ENCODE measurements at regions not wholly inside any gene's neighbourhood (a gene's known extent, or its start where the extent isn't known, plus 50 kb on each side); places are given as distances from the start of the nearest gene placed in this dataset.

- no peaks in the 10 kb centered on the region for H3K36me3 ChIP-seq (replicated peaks in 1 of 2)
- 58 to 90% (median 73%) methylated on average over 1 of the region's 1 CpG for WGBS, 4 donors
- no peaks in the 10 kb centered on the region for H3K4me1 ChIP-seq (replicated peaks in 1 of 2)
- no peak for DNase-seq
- H3K4me3 ChIP-seq = no peak overlapping the region
- intact Hi-C loops (cut with DNase I) = no loop called here
- no peaks in the 10 kb centered on the region for H3K9me3 ChIP-seq (replicated peaks in 1 of 3)
- no peaks in the 10 kb centered on the region for H3K27me3 ChIP-seq
- no peak for TF ChIP-seq CTCF (IDR thresholded peaks at IDR 0.05)
- TF ChIP-seq POLR2A (IDR thresholded peaks at IDR 0.05) = no peak
- no peak overlapping the region for H3K27ac ChIP-seq
Measured at GRCh38 chr5:160905285-160905684, 53.3 kb upstream of the ATP10B start.

GRCh38 chr5:160904591-160904990, 52.6 kb upstream of the ATP10B start:
- no peak overlapping the region for H3K4me3 ChIP-seq
- WGBS, 4 donors = 59 to 64% (median 62%) methylated on average over 3 of the region's 3 CpGs
- no peak for DNase-seq
- no peak overlapping the region for H3K27ac ChIP-seq
- no peaks in the 10 kb centered on the region for H3K27me3 ChIP-seq
- TF ChIP-seq POLR2A (IDR thresholded peaks at IDR 0.05) (no peak), CTCF (IDR thresholded peaks at IDR 0.05) (no peak)
- no peaks in the 10 kb centered on the region for H3K4me1 ChIP-seq (replicated peaks in 1 of 2)
- intact Hi-C loops (cut with DNase I) = no loop called here
- no peaks in the 10 kb centered on the region for H3K36me3 ChIP-seq (replicated peaks in 1 of 2)
- no peaks in the 10 kb centered on the region for H3K9me3 ChIP-seq (replicated peaks in 1 of 3)

- H3K36me3 ChIP-seq (replicated peaks in 1 of 2) = no peaks in the 10 kb centered on the region
- intact Hi-C loops (cut with DNase I) = no loop called here
- WGBS, 4 donors = 14 to 27% (median 19%) methylated on average over 1 of the region's 1 CpG
- no peaks in the 10 kb centered on the region for H3K27me3 ChIP-seq
- no peak for TF ChIP-seq CTCF (IDR thresholded peaks at IDR 0.05)
- no peak for TF ChIP-seq POLR2A (IDR thresholded peaks at IDR 0.05)
- H3K4me3 ChIP-seq = no peak overlapping the region
- DNase-seq = no peak
- H3K27ac ChIP-seq = no peak overlapping the region
- H3K9me3 ChIP-seq (replicated peaks in 1 of 3) = no peaks in the 10 kb centered on the region
- no peaks in the 10 kb centered on the region for H3K4me1 ChIP-seq (replicated peaks in 1 of 2)
Measured at GRCh38 chr5:160903551-160903950, 51.5 kb upstream of the ATP10B start.

GRCh38 chr5:160903076-160903475, 51.1 kb upstream of the ATP10B start:
- Histone ChIP-seq H3K36me3 (replicated peaks in 1 of 2) (no peaks in the 10 kb centered on the region), H3K4me1 (replicated peaks in 1 of 2) (no peaks in the 10 kb centered on the region), H3K27me3 (no peaks in the 10 kb centered on the region), H3K27ac (no peak overlapping the region), H3K9me3 (replicated peaks in 1 of 3) (no peaks in the 10 kb centered on the region), H3K4me3 (no peak overlapping the region)
- 49 to 60% (median 55%) methylated on average over 2 to 3 of the region's 3 CpGs for WGBS, 4 donors
- intact Hi-C loops (cut with DNase I) = no loop called here
- TF ChIP-seq POLR2A (IDR thresholded peaks at IDR 0.05) = no peak
- TF ChIP-seq CTCF (IDR thresholded peaks at IDR 0.05) = no peak
- no peak for DNase-seq

Data from adrenal gland (tissue), 9 donors.